ENCODE measurements at regions not wholly inside any gene's neighbourhood (a gene's known extent, or its start where the extent isn't known, plus 50 kb on each side); places are given as distances from the start of the nearest gene placed in this dataset.

GRCh38 chr7:1382553-1383397 lies 76.5 kb downstream of the MICALL2 start:
- no peaks in the 10 kb centered on the region for H3K36me3 ChIP-seq (ENCODE audit: control insufficient read depth, insufficient read depth, low read length)
- H3K4me1 ChIP-seq (ENCODE audit: control insufficient read depth, insufficient read depth, low read length) = peaks cover 18% of the 10 kb centered on the region
- no peak overlapping the region for H3K4me3 ChIP-seq (ENCODE audit: low read depth, low read length)
- H3K9me3 ChIP-seq (ENCODE audit: control insufficient read depth, insufficient read depth, low read length) = no peaks in the 10 kb centered on the region
- peaks cover 14% of the 10 kb centered on the region for H3K27me3 ChIP-seq (ENCODE audit: control insufficient read depth, insufficient read depth, low read length)
- 78% methylated on average over 25 of the region's 29 CpGs for WGBS (ENCODE audit: insufficient coverage)
- DNase-seq (ENCODE audit: low read depth in 4 of 6, low spot score in 6 of 6) = no peak
- H3K27ac ChIP-seq (ENCODE audit: low read depth, low read length) = no peak overlapping the region

- Histone ChIP-seq H3K36me3 (ENCODE audit: control insufficient read depth, insufficient read depth, low read length) (no peaks in the 10 kb centered on the region), H3K4me3 (ENCODE audit: low read depth, low read length) (no peak overlapping the region), H3K27me3 (ENCODE audit: control insufficient read depth, insufficient read depth, low read length) (peaks cover 14% of the 10 kb centered on the region), H3K4me1 (ENCODE audit: control insufficient read depth, insufficient read depth, low read length) (peaks cover 18% of the 10 kb centered on the region), H3K27ac (ENCODE audit: low read depth, low read length) (no peak overlapping the region), H3K9me3 (ENCODE audit: control insufficient read depth, insufficient read depth, low read length) (no peaks in the 10 kb centered on the region)
- no peak for DNase-seq (ENCODE audit: low read depth in 4 of 6, low spot score in 6 of 6)
- WGBS (ENCODE audit: insufficient coverage) = 79% methylated on average over 30 of the region's 30 CpGs
Measured at GRCh38 chr7:1383398-1384112, 75.7 kb downstream of the MICALL2 start.

DNA sequence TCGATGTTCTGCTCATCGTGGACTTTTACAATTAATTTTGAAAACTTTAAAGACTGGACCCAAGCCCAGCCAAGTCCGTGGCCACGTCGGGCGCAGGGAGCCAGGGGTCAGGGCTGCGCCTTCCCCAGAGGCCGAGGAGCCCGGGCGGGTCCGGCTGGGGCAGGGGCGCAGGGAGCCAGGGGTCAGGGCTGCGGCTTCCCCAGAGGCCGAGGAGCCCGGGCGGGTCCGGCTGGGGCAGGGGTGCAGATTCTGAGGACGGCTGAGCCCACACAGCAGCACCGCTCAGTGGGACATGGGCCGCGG lies 75.2 kb downstream of the MICALL2 start:
- Histone ChIP-seq H3K27me3 (ENCODE audit: control insufficient read depth, insufficient read depth, low read length) (peaks cover 14% of the 10 kb centered on the region), H3K9me3 (ENCODE audit: control insufficient read depth, insufficient read depth, low read length) (no peaks in the 10 kb centered on the region), H3K36me3 (ENCODE audit: control insufficient read depth, insufficient read depth, low read length) (no peaks in the 10 kb centered on the region), H3K4me1 (ENCODE audit: control insufficient read depth, insufficient read depth, low read length) (peaks cover 20% of the 10 kb centered on the region), H3K27ac (ENCODE audit: low read depth, low read length) (no peak overlapping the region), H3K4me3 (ENCODE audit: low read depth, low read length) (no peak overlapping the region)
- WGBS (ENCODE audit: insufficient coverage) = 90% methylated on average over 21 of the region's 21 CpGs
- DNase-seq (ENCODE audit: low read depth in 4 of 6, low spot score in 6 of 6) = no peak

Measured in spinal cord (tissue), 9 donors.